MV-4-11 (cell line): ENCODE measurements at regions not wholly inside any gene's neighbourhood (a gene's known extent, or its start where the extent isn't known, plus 50 kb on each side); places are given as distances from the start of the nearest gene placed in this dataset.

Experiments
- DNase-seq: peaks from one replicate; lab custom pipeline; 2025; lab: John Stamatoyannopoulos, UW

GRCh38 chr2:173770947-173771678 is 194.1 kb downstream of the SP3 start:
- no peak for DNase-seq

DNA sequence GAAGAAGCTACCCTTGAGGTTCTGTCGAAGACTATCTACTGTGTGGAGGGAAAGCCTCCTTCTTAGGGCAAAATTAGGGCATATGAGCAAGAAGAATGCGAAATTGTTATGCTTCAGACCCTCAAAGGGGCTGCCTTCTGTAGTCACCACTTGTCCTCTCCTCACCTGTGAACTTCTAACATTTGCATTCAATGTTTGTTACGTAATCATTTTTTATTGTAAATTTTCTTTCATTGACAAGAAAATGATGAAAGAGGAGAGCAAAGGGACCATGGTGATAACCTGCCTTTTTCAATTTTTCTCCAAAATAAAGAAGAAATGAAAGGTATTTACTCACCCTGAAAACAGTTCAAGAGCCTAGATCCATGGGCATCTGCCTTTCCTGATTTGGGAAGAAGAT is 193.0 kb downstream of the SP3 start:
- no peak for DNase-seq

GRCh38 chr2:173773076-173773475 is 192.1 kb downstream of the SP3 start:
- peak; percentile 14 for DNase-seq

GRCh38 chr2:173775440-173775839 is 189.7 kb downstream of the SP3 start:
- DNase-seq = no peak

- DNase-seq = no peak
Observed at GRCh38 chr2:173782681-173783080, 182.5 kb downstream of the SP3 start.

- DNase-seq = no peak
Observed at GRCh38 chr2:173783382-173783781, 181.8 kb downstream of the SP3 start.

- DNase-seq = no peak
Observed at GRCh38 chr2:173785813-173786212, 179.4 kb downstream of the SP3 start.

DNA sequence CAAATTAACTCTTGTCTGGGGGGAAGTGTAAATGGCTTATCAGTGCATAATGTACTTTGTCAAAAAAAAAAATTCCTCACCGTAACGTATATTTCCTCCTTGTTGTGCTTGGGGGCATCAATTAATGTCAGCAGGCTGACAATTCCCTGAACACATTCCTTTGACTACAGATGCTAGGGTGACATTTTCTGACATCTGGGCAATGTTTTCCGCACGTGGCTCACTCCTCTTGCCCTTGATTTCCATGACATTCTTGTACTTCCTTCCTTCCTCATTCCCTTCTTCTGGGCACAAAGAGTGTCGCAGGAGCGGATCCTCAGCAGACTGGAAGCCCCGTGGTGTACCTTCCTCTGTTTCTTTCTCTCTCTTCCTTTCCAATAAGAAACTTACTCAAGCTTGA is 173.7 kb downstream of the SP3 start:
- no peak for DNase-seq

- no peak for DNase-seq
Observed at GRCh38 chr2:173792166-173792565, 173.0 kb downstream of the SP3 start.

GRCh38 chr2:173792741-173793140 is 172.4 kb downstream of the SP3 start:
- DNase-seq = no peak

DNA sequence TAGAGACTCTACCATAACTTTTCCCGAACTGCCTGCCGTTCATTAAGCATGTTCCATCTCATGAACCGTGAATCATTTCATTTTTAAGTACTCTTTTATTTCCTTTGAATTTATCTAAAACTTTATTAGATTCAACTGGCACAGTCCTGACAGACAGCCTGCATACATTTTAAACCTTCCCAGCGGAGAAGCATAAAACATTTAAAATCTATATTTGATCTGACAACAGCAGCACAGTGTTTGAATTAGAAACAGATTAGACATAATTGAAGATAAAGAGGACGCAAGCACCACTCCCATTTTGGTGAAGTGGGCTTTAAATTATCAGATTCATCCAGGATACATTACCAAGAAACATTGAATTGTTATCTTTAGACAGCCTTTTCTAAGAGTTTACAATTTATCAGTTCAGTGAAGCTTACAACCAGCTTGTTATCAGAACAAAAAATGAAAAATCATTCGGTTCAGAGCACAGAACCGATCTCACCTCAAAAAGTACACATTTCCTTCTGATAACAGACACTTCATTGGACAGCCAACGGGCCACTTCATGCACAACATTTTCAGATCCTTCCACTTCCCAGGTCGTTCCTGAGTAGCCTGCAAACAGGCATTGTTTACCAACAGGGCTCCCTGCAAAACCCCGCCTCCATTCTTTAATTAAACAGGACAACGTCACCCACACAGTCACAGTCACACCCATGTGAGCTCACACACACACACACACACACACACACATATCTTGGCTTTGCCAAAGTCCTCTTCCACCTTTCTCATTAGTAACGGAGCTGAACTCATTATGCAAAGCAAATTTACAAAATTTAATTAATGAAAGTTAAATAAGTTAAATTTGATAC is 171.2 kb downstream of the SP3 start:
- DNase-seq = no peak

DNA sequence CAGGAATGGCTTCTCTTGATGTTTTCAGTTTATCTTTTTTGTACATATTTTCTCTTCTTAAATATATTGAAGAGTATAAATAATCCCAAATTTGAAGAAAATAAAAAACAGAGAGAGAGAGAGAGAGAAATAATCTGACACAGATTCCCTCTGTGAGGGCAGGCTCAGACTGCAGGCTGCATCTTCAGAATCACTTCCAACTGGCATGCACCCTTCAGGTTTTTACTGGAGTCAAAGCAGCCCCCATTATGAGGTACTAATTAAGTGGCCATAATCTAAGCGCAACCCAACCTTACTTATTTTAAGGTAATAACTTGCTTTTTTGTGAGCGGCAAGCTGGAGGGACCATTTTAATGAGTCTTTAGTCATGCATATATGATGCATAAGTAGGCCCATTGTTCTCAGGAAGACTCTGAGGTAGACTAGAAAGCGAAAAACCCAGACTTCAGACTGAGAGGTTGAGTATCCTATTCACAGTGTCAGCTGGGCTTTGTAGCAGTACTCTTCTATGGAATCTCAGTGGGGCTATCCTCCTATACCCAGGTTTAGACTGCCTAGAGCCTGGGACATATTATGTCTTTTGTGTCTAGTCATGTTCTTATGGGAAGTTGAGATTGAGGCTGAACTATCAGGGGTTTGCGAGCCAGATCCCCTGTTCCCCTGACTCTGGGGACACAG is 167.4 kb downstream of the SP3 start:
- DNase-seq = no peak

DNA sequence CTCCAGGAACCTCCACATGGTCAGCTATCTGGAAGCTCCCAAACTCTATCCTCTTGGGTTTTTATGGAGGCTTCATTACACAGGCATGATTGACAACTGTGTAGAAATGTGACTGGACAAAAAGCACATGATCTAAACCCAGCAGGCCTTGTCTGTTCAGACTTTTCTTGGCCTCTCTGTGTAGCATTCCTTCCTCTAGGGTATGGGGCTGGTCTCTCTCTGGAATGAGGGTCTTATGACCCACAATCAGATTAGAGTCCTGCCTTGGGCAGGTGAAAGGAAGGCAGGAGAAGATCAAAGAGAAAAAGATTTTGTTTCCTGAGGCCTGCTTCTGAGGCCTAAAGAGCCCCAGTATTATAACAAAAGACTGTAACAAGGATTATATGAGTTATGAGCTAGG is 162.7 kb downstream of the SP3 start:
- no peak for DNase-seq

- DNase-seq = no peak
Observed at GRCh38 chr2:173803449-173803848, 161.7 kb downstream of the SP3 start.

GRCh38 chr2:173806761-173807160 is 158.4 kb downstream of the SP3 start:
- no peak for DNase-seq

DNA sequence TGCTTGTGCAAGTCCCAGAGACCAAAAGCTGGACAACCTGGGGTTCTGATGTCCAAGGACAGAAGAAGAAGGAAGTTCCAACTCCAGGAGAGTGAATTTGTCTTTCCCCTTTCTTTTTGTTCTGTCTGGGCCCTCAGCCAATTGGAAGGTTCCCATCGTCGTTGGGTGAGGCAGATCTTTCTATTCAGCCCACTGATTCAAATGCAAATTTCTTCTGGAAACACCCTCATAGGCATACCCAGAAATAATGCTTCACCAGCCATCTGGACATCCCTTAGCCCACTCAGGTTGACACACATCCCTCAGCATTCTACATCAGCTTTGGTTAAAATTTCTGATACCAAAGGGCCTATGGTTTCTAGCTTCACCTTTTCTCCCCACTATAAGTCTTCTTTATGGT is 156.5 kb downstream of the SP3 start:
- no peak for DNase-seq

GRCh38 chr2:173812321-173812720 is 152.9 kb downstream of the SP3 start:
- DNase-seq = no peak

DNA sequence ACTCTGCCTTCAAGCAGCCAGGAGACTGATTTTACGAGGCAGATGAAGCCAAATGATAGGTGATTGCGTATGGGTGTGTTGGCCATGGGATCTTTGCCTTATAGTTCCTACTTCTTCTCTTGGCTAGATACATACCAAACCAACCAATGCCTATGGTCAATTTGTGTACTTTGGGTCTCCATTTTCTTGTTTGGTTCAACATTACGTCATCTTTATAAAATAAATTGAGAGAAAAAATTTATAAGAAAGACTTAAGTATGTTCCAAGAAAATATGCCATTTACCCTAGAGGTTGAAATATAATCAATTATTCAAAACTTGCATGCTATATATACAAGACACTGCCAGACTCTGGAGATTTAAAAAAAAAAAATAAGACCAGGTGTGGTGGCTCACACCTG is 150.9 kb downstream of the SP3 start:
- DNase-seq = no peak

GRCh38 chr2:173815772-173816171 is 149.4 kb downstream of the SP3 start:
- DNase-seq = no peak

GRCh38 chr2:173817582-173817981 is 147.6 kb downstream of the SP3 start:
- no peak for DNase-seq

DNA sequence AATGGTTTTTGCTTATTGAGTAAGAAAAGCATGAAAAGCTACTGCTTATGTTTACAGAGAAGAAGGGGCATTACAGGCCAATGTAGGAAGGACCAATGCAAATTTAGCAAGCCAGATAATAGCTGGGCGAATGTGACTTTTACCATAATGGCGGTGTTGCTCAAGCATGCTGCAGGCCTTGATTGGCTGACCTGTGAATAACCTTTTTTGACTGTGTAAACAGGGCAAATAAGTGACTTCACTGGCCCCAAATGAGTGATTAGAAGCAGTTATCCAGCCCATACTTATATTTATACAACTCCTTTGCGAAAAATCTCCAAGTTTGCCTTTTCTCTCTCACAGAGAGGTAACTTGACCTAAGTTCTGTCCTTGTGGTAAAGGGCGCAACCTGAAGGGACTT is 146.9 kb downstream of the SP3 start:
- DNase-seq = no peak

DNA sequence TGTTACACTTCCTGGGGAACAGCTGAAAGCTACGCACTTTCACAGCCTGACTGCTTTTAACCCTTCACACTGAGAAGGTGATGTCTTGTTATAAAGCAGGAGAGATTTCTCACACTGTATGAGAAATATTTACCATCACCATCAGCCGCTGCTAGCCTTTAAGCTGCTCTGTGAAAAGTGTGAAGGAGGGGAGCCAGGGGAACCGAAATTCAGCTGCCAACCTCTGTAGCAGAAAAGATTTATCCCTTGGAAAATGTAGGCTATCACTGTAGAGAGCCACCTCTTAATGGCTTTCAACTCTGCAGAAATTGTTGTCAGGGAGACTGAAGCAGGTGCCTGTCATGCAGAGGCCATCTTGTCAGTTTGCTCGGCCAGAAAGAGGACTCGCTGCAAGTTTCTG is 145.3 kb downstream of the SP3 start:
- DNase-seq = no peak

- DNase-seq = no peak
Observed at GRCh38 chr2:173821451-173821850, 143.7 kb downstream of the SP3 start.
